GM12892 (cell line): ENCODE measurements at regions not wholly inside any gene's neighbourhood (a gene's known extent, or its start where the extent isn't known, plus 50 kb on each side); places are given as distances from the start of the nearest gene placed in this dataset.

ENCODE experiments used
- DNase-seq: peaks from one replicate; pipeline ENCODE4 v3.0.0; 2011; ENCODE audit not compliant: insufficient read length
- FAIRE-seq: peaks from 2 replicates; lab custom pipeline; 2011; peaks lifted over from hg19 to GRCh38; lab: Jason Lieb, UNC
- POLR2A ChIP-seq: IDR thresholded peaks from 2 replicates; pipeline ENCODE4 v1.6.1; 2011; ENCODE audit warnings: low read depth, low read length, control low read depth
- POLR2AphosphoS5 ChIP-seq: IDR thresholded peaks from 2 replicates; pipeline ENCODE4 v1.6.1; 2011; ENCODE audit warnings: low read depth, low read length, control low read depth
- TAF1 ChIP-seq: IDR thresholded peaks from 2 replicates; pipeline ENCODE4 v1.6.1; 2011; ENCODE audit warnings: low read depth, mild to moderate bottlenecking, control low read depth, low read length, borderline replicate concordance

DNA sequence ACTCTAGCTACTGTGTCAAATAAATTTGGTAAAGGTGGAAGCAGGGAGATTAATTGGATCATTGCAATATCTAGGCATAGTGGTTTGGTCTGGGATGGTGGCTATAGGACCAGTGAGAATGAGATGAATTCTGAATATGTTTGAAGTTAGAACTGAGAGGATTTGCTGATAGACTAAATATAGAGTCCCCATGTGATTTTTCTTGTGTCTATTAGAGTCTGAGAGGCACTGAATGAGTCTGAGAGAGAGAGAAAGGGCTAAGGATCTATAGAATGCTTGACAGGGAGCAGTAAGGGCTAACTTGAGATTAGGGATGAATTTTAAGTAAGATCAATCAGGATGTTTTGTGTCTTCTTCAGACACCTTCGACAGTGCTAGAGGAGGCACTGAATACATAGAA, 77.9 kb upstream of the CHL1 start:
- no peak for DNase-seq
- no peak for FAIRE-seq
- TF ChIP-seq POLR2A (no peak), POLR2AphosphoS5 (no peak), TAF1 (no peak)

DNA sequence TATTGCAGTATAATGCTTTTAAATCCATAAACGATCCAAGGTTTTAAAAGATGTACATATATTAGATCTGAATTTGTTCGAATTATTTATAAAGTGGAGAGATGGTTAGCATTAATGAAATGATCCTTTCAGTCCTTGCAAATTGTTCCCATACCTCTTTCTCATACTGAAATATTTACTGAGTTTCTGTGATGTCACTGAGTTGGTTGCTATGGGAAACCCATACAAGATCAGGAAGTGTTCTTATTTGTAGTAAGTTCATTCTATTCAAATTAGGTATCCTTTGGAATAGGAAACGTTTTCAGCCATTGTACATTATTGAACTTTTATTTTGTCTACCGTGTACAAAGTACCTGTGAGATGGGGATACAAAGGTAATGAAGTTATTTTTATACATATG, 73.2 kb upstream of the CHL1 start:
- no peak for DNase-seq
- no peak for FAIRE-seq
- no peak for TF ChIP-seq TAF1
- TF ChIP-seq POLR2A, result no peak

DNA sequence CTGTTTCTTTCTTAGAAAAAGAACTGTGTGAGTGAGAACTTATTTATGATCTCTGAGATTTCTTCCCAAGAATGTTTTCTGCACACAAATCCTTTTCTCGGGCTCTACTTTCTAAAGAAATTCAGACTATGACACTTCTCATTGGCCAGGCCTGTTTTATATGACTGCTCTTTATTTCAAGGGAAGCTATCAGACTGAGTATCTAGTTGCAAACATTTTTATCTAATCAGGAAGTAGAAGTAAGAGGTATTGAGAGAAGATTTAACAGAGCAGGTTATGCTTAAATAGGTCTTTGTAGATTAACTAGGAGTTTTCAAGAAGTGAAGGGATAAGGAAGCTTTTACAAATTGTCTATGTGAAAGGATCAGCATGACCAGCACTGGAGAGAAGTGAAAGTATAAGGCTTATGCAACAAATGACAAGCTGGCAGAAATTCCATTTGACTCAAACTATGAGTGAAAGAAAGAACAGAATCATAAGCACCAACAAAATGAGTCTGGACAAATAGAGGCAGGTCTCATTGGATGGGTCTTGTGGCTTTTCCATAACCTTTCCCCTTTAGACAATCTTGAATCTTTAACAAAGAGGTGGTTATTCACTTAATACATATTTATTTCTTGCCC, 71.9 kb upstream of the CHL1 start:
- no peak for DNase-seq
- TF ChIP-seq POLR2A, result no peak
- no peak for TF ChIP-seq TAF1
- no peak for TF ChIP-seq POLR2AphosphoS5
- FAIRE-seq, result no peak

DNA sequence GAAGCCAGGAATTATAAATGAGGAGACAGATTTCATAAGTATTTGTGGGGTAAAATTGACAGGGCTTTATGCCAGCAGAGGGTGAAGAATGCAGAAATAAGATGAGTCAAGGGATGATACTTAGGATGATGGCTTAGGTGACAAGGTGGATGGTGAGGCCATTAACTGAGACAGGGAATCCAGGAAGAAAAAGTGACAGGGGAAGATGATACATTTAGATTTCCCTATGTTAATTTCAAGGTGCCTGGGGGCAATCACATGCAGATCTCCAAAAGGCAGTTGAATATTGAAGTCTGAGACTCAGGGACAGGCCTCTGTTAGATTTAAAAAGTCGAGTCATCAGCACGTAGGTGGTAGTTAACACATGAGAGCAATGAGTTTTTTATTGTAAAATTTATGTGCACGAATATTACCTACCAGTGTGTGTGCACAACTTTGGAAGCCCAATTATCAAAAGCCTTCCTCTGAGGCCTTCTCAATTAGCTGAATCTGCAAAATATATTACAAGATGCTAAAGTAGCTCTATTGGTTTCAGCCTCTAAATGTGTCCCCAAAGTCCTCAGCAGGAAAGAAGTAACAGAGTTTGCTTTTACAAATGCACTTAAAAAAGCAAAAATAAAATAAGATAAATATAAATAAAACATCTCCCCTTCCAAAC, 67.9 kb upstream of the CHL1 start:
- no peak for TF ChIP-seq POLR2AphosphoS5
- TF ChIP-seq POLR2A, result no peak
- no peak for TF ChIP-seq TAF1
- DNase-seq (no peak), FAIRE-seq (no peak)

DNA sequence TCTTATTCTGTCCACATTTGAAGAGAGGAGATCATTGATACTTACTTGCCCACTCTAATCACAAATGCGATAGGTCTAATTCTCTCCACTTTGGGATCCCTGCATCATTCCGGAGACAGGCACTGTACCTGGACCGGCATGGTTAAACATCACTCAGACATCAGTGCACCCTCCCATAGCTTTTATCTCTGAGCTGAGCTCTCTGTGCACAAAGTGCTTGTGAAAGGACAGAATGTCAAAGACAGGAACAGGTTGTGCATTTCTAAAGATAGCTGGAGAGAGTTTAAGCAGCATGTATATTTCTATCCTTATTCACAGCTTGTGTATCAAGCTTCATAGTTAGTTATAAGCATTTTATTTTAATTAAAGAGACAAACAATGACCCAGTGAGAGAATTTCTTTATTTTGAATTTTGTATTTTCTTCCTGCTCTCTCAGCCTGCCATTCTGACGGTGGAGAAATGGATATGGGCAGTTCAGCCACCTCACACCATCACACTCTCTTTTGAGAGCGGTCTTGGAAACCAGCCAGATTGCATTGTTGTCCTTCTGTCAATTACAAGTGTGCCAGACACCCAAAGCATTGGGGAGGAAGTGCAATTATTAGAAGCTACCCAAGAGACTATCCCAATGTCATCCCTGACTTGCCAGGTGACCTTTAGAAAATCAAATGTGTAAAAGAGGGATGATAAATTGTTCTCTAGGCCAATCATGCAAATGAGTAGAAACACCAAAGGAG, 65.2 kb upstream of the CHL1 start:
- TF ChIP-seq POLR2A (no peak), POLR2AphosphoS5 (no peak), TAF1 (no peak)
- no peak for DNase-seq
- FAIRE-seq, result no peak

DNA sequence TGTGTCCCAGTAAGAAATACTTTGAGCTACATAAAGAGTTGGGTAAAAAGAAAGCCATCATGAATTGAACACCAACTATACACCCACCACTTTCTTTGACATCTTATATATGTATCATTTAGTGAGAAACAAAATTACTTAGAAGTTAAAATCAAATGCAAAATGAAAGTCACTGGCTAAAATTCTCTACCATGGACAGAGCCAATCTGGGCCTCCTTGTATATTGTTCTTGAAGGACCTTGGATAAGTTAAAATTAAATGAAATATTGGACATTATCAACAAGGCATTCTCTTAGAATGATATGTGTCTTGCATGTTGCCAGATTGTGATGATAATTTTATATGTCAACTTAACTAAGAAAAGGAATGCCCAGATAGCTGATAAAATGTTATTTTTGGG, 64.2 kb upstream of the CHL1 start:
- no peak for TF ChIP-seq POLR2AphosphoS5
- TF ChIP-seq TAF1, result no peak
- no peak for TF ChIP-seq POLR2A
- no peak for DNase-seq
- no peak for FAIRE-seq

DNA sequence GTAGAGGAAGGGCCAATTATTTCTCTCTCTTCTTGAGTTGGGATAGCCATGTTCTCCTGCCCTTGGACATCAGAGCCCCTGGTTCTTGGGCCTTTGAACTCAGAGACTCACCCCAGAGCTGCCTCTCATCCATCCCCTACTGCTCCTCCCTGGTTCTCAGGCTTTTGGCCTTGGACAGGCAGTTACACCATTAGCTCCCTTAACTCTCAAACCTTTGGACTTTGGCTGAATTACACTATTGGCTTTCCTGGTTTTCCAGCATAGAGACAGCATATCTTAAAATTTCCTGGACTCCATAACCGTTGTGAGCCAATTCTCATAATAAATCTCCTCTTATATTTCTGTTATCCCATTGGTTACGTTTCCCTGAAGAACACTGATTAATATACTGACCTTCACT, 63.7 kb upstream of the CHL1 start:
- FAIRE-seq, result no peak
- no peak for TF ChIP-seq POLR2AphosphoS5
- TF ChIP-seq POLR2A, result no peak
- no peak for TF ChIP-seq TAF1
- no peak for DNase-seq

DNA sequence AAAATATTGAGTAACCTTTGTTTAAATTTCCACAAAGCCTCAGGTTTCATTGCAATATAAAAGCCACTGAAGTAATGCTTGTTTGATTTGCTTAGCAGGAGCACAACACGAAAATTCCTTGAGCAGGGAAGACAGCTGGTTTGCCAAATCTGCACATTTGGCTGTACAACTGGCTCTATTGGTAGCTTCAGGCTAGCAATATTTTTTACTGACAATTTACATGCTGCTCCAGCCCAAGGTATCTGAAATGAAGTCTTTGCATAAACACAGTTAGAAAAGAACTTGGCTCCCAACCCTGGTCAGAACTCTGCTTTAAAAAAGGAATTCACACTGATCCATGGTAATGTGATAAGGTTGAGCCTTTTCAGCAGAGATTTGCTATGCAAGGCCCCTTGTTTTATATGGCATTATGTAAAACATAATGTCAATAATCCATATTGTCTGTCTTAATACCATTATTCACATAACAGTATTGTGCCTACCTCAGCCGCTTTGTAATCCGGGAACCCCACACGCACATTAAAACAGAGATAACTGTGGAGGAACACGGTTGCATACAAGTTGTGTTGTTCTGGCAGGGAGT, 55.7 kb upstream of the CHL1 start:
- FAIRE-seq (no peak), DNase-seq (no peak)
- TF ChIP-seq TAF1 (no peak), POLR2A (no peak), POLR2AphosphoS5 (no peak)
